Medulla oblongata (tissue), 1 donor: ENCODE measurements at regions not wholly inside any gene's neighbourhood (a gene's known extent, or its start where the extent isn't known, plus 50 kb on each side); places are given as distances from the start of the nearest gene placed in this dataset.

ENCODE experiments used
- DNase-seq: peaks from one replicate; pipeline ENCODE4 v3.0.0-alpha.2; 2015; ENCODE audit errors: extremely low spot score

DNA sequence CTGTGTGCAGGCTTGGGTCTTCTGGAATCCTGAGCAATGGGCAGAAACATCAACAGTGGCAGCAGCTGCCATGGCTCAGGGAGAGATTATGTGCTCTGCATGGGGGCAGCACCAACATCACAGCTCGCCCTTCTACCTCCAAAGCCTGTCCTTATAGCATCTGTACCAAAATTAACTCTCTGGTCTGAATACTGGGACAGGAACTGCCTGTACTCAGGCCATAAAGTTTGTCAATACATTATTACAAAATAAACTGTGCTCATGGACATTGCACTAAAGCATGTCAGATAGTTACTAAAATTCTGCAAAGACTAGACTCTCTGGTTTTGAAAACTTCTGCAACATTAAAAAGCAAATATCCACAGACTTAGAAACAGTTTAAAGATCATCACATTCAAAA, 91.6 kb downstream of the ZC3H11B start:
- DNase-seq: no peak

DNA sequence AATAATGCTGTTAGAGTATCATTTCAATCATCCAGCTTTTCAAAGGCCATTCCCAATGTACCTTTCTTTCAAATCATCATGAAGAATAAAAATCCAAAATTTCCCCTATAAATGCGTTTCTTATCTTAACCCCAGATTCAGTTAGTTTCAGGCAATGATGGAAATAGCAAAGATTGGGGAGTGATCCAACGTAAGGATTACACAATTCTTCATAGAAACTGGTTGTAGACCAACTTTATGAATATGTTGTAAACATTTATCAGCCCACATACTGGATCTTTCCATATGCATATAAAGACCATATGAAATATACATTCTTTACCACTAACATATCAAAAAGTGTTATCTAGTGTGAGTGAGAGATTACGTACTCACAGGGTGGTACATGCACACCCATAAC, 92.7 kb downstream of the ZC3H11B start:
- no peak for DNase-seq

DNA sequence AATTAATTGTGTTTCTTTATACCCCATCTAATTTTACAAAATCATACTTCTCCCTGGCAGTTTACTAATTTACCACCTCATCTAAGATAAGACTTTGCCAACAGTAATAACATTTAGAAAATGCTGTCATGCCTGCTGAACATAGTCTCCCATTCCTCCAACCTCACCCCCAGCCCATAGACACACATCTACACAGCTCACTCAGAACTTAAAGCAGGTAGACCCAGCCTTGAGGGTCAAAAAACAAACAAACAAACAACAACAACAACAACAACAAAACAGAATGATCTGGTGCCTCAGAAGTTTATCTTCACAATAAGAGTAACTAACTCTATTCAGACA, 94.0 kb downstream of the ZC3H11B start:
- no peak for DNase-seq

DNA sequence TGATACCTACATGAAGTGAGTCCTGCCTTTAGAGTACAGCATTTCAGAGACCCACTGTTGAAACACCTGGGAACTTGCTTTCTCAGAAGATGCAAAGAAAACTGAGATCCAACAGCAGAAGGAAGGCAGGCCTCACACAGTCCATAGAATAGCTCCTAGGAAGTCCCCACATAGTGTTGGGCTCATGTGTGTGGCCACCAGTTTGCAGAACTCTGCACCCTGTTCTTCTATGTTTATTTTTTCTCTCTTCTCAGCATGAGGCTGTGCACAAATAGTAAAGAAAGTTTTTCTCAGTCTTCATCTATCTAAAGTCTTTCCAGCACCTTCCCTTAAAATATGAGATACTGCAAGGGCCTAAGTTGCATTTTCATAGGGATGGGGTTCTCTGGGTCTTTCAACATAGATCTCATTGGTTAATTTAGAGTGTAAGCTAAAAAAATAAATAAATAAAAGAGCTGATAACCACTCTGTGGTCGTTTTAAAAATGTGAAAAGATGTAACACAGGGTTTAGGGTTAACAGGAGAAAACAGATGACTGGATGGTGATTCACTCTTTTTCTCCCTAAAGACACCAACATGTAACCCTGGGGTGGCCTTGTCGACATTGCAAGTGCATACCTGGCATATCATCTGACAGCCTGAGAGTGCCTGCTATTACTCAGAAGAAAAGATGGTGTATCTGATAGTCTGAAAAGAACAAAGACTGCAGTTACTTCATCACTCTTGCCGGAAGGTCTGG, 94.6 kb downstream of the ZC3H11B start:
- no peak for DNase-seq

DNA sequence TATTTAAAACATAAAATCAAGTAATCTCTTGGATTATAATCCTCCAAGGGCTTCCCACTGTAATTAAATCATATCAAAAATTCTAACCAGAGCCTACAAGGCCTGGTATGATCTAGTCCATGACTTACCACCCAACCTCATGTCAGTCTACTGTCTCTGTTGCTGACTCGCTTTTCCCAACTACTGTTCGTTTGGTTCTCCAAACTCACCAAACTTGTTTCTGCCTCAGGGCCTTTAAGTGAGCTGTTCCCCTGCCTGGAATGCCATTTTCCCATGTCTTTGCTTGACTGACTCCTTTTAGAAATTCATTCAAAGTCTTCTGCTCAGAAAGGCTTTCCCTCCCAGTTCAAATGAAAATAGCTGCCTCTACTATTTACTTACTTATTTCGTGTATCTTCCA, 95.9 kb downstream of the ZC3H11B start:
- DNase-seq: no peak

DNA sequence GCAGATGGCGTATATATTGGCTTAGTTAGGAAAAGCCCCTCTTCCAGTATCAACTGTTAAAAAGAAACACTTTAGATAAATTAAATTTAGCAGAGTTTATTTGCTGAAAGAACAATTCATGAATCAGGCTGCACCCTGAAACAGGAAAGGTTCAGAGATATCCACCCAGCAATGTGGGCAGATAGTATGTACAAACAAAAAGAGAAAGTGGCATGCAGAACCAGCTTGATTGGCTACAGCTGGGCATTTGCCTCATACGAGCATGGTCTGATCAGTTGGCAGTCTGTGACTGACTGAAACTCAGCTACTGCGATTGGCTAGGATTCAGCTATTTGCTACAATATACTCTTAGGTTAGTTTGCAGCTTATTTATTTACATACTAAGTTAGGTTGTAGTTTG, 98.2 kb downstream of the ZC3H11B start:
- no peak for DNase-seq

DNA sequence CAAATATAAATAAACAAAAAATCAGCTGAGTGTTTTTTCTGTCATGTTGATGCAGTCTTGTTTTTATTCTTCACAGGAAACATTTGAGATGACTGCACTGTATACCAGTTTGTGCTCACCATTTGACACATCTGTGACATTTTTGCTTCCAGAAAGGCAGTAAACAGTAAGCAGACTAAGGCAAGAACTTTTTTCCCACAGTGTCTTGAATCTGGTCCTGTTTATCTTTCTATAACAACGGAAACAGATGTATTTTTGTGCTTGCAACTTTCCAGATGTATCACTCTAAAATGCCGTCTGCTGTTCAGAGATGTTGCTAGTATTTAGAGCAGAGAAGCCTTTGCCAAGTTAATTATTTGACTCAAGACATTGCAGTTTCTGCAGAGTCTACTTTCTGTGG, 105.5 kb downstream of the ZC3H11B start:
- DNase-seq: no peak

DNA sequence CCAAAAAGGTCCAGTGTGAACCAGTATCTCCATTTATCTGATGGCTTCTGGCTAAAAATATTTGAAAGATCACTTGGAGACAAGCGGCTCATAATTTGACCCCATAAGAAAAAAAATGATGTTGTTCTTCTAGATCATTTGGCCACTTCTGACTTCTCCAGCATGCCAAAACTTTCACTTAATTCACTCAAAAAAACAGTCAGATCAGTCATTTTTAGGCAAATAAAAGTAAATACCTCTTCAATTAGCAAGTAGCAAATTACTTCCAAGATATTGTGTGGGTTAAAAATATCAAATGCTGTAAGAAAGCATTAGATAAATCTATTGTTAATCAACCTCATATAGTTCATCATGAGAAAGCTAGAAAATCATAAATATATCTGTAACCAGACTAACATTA, 106.0 kb downstream of the ZC3H11B start:
- DNase-seq: no peak

DNA sequence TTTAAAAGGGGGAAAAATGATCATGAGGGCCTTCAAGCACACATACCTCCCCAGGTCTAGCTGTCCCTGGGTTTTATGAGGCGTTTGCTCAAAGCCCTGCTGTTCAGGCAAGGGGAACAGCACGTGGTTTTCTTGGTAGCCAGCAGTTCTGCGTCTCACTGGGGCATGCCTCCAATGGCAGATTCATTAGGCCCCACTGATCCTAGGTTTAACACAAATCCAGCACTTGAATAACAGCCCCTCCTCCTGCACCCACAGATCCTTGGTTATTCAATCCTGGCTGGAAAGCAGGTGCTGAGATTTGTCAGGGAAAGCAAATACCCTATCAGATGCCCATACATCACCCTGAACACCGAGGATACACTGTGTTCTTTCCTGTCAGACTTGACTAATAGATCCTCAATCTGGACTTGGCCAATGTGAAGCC, 106.4 kb downstream of the ZC3H11B start:
- no peak for DNase-seq

DNA sequence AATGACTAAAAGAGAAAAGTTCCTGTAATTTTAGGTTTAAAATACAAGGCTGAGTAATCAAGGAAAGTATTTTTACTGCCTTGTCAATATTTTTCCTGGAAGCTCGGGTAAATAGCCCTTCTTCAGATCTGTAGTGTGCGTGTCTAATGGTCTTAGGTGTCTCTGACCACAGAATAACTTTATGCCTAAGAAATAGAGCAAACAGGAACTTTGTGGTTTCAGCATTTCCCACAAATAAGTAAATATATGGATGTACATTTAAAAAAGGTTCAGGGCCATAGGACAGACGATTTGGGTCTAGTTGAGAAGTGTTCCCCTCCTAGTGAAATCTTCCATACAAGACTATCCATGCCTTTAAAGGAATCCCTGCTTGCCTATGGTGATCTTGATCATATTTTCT, 107.0 kb downstream of the ZC3H11B start:
- no peak for DNase-seq

DNA sequence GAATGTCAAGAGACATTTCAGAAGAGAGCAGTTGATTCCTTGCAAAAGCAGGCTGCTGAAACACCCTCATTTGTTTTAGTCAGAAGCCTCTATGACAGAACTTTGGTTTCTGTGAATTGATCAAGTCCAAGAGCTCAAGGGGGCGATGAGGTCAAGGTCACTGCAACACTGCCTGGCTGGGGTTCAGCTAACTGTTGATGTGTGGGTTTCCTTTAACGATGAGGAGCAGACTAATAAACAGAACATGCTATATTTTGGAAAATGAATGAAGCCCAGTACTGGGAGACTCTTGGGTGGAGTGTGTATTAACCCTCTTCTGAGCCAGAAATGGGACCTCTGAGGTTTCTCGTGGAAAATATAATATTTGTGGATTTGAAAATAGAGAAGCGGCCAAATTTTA, 109.3 kb downstream of the ZC3H11B start:
- no peak for DNase-seq

DNA sequence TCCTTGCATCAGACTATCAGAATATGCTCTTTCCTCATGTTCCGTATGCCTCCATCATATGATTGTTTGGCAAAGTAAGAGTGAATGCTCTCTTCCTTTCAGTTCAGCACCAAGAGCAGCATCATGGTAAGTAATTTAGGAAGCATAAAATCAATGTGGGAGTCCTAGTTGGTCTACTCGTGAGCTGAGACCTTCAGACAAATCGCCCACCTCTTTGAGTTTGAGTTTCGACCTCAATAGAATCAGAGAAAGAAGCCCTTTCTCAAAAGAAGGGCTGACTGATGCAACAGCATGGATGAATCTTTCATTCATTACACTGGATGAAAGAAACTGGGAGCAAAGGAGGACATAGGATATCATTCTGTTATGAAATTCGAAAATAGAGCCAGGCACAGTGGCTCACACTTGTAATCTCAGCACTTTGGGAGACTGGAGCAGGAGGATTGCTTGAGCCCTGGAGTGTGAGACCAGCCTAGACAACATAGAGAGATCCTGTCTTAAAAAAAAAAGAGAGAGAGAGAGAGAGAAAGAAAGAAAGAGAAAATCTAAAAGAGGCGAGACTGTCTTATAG, 112.5 kb downstream of the ZC3H11B start:
- DNase-seq: no peak

DNA sequence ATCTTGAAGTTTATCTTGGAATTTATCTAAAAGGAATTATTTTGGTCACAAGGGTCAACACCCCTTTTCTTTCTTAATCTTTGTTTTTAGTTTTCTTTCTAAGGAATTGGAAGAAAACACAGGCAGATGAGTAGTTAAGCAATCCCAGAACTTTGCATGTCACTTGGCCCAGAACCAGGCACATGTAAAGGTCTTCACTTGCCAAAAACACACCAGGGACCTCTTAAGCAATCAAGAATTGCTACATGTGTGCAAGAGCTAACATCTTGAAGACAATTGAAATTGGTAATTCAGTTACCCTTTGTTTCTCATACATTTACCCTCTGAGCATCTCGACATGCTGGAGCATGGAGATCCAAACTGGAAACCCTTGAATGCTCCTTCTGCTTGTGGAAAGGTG, 114.2 kb downstream of the ZC3H11B start:
- no peak for DNase-seq

DNA sequence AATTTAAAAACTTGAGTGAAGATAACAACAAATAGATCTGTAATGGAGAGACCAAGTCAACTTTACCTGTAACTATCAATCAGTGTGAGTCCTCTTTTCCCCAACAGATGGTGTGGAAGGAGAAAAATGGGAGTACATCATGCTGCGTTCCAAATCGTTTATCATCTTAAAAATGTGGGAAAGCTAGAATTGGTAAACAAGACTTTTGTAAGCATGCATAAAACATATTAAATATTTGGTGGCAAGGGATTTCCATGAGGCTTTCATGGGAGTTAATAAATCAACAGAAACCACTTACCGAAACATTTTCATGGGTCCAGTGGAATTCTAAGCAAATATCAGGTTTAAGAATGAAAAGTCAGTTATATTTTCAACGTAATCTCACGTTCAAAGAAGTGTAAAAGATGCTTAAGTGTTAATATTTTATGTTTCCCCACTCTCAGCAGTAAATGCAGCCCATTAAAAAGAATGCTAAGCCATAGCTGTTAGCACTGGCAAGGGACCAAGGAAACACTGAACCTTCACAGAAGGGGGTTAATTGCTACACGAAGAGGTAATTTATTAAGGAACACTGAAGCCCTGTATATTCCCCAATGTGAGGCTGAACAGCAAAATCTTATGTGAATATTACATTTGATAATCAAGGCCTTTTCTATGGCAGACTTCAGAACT, 117.0 kb downstream of the ZC3H11B start:
- no peak for DNase-seq

DNA sequence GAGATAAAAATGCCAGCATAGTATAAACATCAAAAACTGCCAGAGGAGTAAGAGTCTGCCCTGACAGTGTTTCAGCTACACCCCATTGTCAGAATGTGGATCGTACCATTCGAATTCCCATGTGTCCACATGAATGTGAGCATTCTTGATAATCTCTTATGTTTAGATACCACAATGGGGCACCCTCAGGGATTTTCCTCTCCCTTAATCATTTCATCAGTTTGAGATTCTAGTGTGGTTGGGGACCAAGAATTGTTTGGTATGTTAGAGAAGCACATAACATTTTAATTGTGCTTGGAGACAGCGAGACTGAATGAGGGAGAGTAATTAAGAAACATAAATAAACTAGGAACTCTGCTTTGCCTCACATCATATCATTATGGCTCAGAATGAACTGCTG, 120.2 kb downstream of the ZC3H11B start:
- DNase-seq: no peak

DNA sequence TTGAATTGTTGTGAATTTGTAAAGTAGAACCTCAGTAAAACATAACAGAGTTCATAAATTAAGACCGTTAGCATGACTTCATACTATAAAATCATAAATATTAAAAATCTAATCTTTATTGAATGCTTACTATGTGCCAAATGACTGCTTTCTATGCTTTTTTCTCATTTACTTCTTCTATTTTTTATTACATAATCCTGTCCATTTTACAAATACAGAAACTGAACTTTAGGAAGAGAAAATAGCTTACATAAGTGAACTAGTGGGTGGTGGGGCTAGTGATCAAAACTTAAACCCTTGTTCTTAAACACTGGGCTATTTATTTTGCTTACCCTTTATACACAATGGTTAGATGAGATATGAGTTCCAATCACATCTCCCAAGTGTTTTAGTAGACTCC, 122.3 kb downstream of the ZC3H11B start:
- DNase-seq: no peak

DNA sequence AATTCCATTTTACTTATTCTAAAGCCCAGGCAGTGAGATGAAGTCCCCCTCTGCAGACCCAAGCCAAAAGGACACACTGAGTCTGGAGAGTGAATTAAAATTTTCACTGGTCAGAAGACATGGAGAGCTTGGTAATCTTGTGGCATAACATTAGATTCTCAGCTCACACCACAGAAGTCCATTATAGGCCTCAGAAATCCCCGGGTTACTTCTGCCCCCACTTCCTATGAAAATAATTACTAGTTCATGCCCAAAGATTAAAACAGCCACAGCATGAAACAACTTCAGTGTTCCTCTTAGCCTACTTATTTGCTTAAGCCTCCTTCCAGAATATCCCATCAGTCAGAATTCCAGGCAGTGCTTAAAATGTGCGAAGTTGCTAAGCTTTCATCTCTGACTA, 123.3 kb downstream of the ZC3H11B start:
- no peak for DNase-seq

DNA sequence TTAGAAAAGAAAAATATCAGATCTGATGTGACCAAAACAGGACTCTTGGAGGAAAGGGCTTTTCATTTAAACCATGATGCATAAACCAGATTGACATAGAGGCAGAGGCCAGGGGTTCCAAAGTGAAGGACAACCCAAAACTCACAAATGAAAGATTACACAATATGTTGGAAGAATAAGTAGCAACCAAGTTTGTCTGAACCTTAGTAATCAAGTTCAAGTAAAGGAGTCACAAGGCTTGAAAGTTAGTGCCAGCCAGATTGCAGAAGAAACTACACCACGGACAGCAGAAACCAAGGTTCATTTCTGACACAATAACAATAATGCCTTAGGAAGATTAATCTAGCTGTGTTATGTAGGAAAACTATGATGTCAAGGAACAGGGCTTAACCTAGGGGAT, 124.6 kb downstream of the ZC3H11B start:
- no peak for DNase-seq

DNA sequence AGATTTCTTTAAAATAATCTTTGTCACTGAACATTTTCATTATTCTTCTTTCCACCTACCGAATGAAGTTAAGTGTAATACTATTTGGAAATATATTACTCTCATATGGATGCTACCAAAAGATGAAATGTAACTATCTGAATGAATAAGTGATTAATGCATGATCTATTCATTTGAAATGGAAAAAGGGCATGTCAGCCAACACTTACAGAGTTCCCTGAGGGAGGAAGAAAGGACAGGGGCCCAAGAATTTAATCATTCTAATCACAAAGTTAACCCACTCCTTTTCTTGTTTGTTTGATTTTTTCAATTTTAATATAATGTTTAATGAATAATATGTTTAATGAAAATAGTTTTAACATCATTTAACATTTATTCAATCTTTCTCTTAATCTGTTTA, 129.4 kb downstream of the ZC3H11B start:
- DNase-seq: no peak

DNA sequence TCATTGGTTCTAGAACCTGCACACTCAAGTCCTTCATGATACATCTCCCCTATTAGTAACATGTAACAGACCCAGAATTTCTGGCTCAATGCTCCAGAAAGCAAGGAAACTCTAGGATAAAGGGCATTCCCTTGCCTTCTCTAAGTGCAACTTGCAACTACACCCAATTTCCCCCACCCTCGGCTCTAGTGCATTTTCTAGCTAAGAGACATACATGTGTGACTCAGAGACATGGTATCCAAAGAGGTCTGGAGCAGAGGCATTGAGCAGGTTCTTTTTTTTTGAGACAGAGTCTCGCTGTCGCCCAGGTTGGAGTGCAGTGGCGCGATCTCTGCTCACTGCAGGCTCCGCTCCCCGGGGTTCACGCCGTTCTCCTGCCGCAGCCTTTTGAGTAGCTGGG, 132.9 kb downstream of the ZC3H11B start:
- no peak for DNase-seq

DNA sequence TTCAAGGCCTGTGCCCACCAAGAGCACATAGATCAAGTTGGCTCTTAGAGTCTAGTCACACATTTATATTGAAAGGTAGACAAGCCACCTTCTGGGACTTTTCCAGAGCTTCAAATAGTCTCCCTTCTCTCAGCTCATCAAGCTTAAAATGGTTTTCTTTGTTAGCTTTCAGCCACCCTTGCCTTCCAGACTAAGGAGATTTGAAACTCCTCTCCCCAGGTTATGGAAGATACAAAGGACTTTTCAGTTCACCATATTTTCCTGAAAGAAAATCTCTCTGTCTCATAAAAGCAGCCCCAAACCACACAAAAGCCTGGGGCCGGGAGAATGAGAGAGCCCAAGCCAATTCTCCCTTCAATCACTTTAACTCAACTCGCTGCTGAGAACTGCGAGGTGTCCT, 134.1 kb downstream of the ZC3H11B start:
- DNase-seq: no peak

DNA sequence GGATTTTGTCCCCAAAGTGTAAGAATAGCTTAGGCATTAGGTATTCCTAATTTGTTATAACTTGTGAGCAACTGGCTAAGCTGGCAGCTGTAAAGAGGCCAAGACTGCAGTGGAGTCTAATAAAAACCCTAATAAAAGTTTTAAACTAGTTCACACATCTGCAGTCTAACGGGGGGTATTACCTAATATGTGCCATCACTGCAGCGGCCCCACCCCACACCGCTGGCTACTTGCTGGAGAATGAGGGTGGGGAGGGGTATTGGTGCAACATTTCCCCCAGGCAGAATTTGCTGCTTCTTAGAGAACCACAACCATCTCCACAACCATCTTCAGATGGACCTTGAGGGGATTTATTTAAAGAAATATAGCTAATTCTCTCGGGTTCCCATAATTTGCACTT, 135.0 kb downstream of the ZC3H11B start:
- DNase-seq: no peak

DNA sequence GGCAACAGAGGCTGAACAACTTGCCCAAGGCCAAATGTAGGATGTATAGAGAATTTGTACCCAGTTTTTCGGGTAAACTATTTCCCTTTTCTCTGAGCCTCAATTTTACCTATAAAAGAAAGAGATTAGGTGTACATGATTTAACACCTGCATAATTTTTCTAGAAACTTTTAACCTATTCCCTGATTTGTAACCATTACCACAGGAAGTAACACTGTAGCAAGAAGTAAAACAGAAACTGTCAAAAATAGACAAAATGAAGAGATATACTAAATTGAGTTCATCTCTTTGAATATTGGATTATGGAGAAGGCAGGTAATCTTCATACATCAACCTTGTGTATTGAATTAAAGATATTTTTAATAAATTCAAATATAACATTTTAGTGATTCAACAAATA, 136.2 kb downstream of the ZC3H11B start:
- DNase-seq: no peak

DNA sequence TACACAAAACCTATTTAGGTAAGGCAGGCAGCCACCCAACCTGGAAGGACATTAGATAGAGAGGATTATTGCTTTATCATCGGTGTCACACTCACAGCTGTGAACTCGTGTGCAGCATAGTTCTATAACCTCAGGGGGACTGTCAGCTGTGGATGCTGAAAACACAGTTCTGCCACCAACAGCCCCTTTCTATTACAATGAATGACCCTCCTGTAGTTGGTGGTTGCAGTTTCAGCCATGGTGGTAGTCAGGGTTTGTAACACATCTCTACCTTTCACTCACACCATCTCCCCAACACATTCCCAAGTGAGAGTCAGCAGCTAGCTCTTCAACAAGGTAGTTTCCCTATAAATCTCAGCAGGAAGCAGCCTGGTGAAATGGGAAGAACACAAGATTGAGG, 136.8 kb downstream of the ZC3H11B start:
- DNase-seq: no peak
